Thoracic aorta (tissue), 2 donors: ENCODE measurements at regions not wholly inside any gene's neighbourhood (a gene's known extent, or its start where the extent isn't known, plus 50 kb on each side); places are given as distances from the start of the nearest gene placed in this dataset.

Source experiments
- ATAC-seq: fragments of 150-250 bp; one replicate; pipeline ENCODE4 v1.8.0; 2017; ENCODE audit warnings: low read depth; ENCODE audit not compliant: insufficient number of reproducible peaks, low FRiP score
- DNase-seq: peaks from one replicate; pipeline ENCODE4 v3.0.0-alpha.2; 2020; ENCODE audit warnings: low spot score
- H3K27ac ChIP-seq, 2 donors: fragments of 200-600 bp; sonication (generic); 1 replicate in 1 of 2; 2 replicates in 1 of 2; pipeline ENCODE4 v1.5.1; 2016; ENCODE audit warnings: mild to moderate bottlenecking in 2 of 2, moderate library complexity in 2 of 2
- H3K27me3 ChIP-seq: fragments of 200-600 bp; sonication (generic); replicated peaks from 2 replicates; pipeline ENCODE4 v1.6.0; 2016; ENCODE audit warnings: mild to moderate bottlenecking; ENCODE audit not compliant: insufficient read depth
- H3K36me3 ChIP-seq: fragments of 200-600 bp; sonication (generic); one replicate; pipeline ENCODE4 v1.5.1; 2016
- H3K4me1 ChIP-seq, 2 donors: fragments of 200-600 bp; sonication (generic); 1 replicate in 1 of 2; 2 replicates in 1 of 2; pipeline versions ENCODE4 v1.5.1 to v1.6.0; 2016; ENCODE audit warnings: low read depth in 2 of 2, mild to moderate bottlenecking in 1 of 2; ENCODE audit not compliant: control insufficient read depth in 1 of 2
- H3K4me3 ChIP-seq: fragments of 200-600 bp; sonication (generic); 2 replicates; pipeline ENCODE4 v1.5.1; 2016; ENCODE audit warnings: mild to moderate bottlenecking
- H3K9me3 ChIP-seq: fragments of 200-600 bp; sonication (generic); 2 replicates; pipeline ENCODE4 v1.5.1; 2016
- CTCF ChIP-seq: fragments of 200-600 bp; sonication (generic); IDR thresholded peaks from one replicate; pipeline ENCODE4 v1.5.1; 2019; ENCODE audit warnings: antibody characterized with exemption

- Histone ChIP-seq H3K4me1 (no peaks in the 10 kb centered on the region), H3K9me3 (no peaks in the 10 kb centered on the region), H3K27ac (no peak overlapping the region), H3K27me3 (no peaks in the 10 kb centered on the region), H3K36me3 (no peaks in the 10 kb centered on the region), H3K4me3 (no peak overlapping the region)
- no peak for ATAC-seq
- TF ChIP-seq CTCF, result no peak
- DNase-seq, result no peak
These were observed 270.2 kb downstream of the TMEM167A start for GRCh38 chr5:82807021-82807420.

- Histone ChIP-seq H3K27ac (no peak overlapping the region), H3K4me1 (no peaks in the 10 kb centered on the region), H3K9me3 (no peaks in the 10 kb centered on the region), H3K27me3 (no peaks in the 10 kb centered on the region), H3K4me3 (no peak overlapping the region), H3K36me3 (no peaks in the 10 kb centered on the region)
- no peak for DNase-seq
- TF ChIP-seq CTCF, result no peak
- no peak for ATAC-seq
These were observed 270.7 kb downstream of the TMEM167A start for GRCh38 chr5:82806513-82806912.

GRCh38 chr5:82804155-82804690, 273.0 kb downstream of the TMEM167A start:
- Histone ChIP-seq H3K4me3 (no peak overlapping the region), H3K4me1 (no peaks in the 10 kb centered on the region), H3K9me3 (no peaks in the 10 kb centered on the region), H3K27me3 (no peaks in the 10 kb centered on the region), H3K27ac (no peak overlapping the region), H3K36me3 (no peaks in the 10 kb centered on the region)
- ATAC-seq (no peak), DNase-seq (no peak)
- TF ChIP-seq CTCF, result no peak

- no peak overlapping the region for H3K4me3 ChIP-seq
- no peak for ATAC-seq
These were observed 274.2 kb downstream of the TMEM167A start for GRCh38 chr5:82802954-82803353.

GRCh38 chr5:82800826-82801225, 276.4 kb downstream of the TMEM167A start:
- no peak for DNase-seq
- H3K4me3 ChIP-seq, result no peak overlapping the region

More at GRCh38 chr5:82802954-82803353, 274.2 kb downstream of the TMEM167A start:
- H3K4me1 ChIP-seq, result peaks cover 0 to 8% of the 10 kb centered on the region in 2 donors
- H3K27me3 ChIP-seq, result no peaks in the 10 kb centered on the region
- no peak for DNase-seq
- H3K9me3 ChIP-seq, result no peaks in the 10 kb centered on the region
- H3K27ac ChIP-seq, result no peak overlapping the region
- TF ChIP-seq CTCF, result no peak
- H3K36me3 ChIP-seq, result no peaks in the 10 kb centered on the region

More at GRCh38 chr5:82800826-82801225, 276.4 kb downstream of the TMEM167A start:
- no peaks in the 10 kb centered on the region for H3K9me3 ChIP-seq
- ATAC-seq, result no peak
- no peaks in the 10 kb centered on the region for H3K36me3 ChIP-seq
- H3K27me3 ChIP-seq, result no peaks in the 10 kb centered on the region
- no peak for TF ChIP-seq CTCF
- no peak overlapping the region for H3K27ac ChIP-seq
- H3K4me1 ChIP-seq, result peaks cover 0 to 8% of the 10 kb centered on the region in 2 donors
